Stomach (tissue), 8 donors: ENCODE measurements at regions not wholly inside any gene's neighbourhood (a gene's known extent, or its start where the extent isn't known, plus 50 kb on each side); places are given as distances from the start of the nearest gene placed in this dataset.
"Not testable (repeated sequence)": the region's sequence is repeated elsewhere in the genome, so short reads cannot be mapped to it uniquely, and the experiment has no call there.

Source experiments
- DNase-seq, 2 donors: peaks; one replicate each; pipeline versions ENCODE4 v3.0.0 to v3.0.0-alpha.2; 2013 to 2019
- H3K27ac ChIP-seq, 5 donors: fragments of 200-600 bp in 4 of 5; sonication (generic) in 4 of 5; one replicate each; pipeline ENCODE4 v1.5.1; 2013 to 2019; ENCODE audit warnings: mild to moderate bottlenecking in 1 of 5, moderate library complexity in 1 of 5
- H3K27me3 ChIP-seq, 3 donors: fragments of 200-600 bp; sonication (generic); one replicate each; pipeline ENCODE4 v1.5.1; 2017 to 2019; ENCODE audit warnings: mixed run types in 1 of 3
- H3K36me3 ChIP-seq, 4 donors: fragments of 200-600 bp; sonication (generic); 1 replicate in 3 of 4; 2 replicates in 1 of 4; pipeline ENCODE4 v1.5.1; 2016 to 2019
- H3K4me1 ChIP-seq, 4 donors: fragments of 200-600 bp; sonication (generic); one replicate each; pipeline ENCODE4 v1.5.1; 2016 to 2019
- H3K4me3 ChIP-seq, 4 donors: fragments of 200-600 bp; sonication (generic) in 3 of 4; one replicate each; pipeline ENCODE4 v1.5.1; 2016 to 2019; ENCODE audit warnings: mild to moderate bottlenecking in 1 of 4
- H3K9me3 ChIP-seq, 4 donors: fragments of 200-600 bp; sonication (generic); one replicate each; pipeline ENCODE4 v1.5.1; 2016 to 2019
- CTCF ChIP-seq, 7 experiments: fragments of 450-650 bp in 4 of 7; fragments of 200-600 bp in 3 of 7; sonication (generic) in 3 of 7; IDR thresholded peaks; one replicate each; pipeline ENCODE4 v1.5.1; 2016 to 2019; ENCODE audit warnings: antibody characterized with exemption in 7 of 7, control low read depth in 2 of 7, mild to moderate bottlenecking in 1 of 7
- EP300 ChIP-seq: sonication (generic); formaldehyde crosslinking; IDR thresholded peaks from one replicate; pipeline ENCODE4 v1.6.1; 2017; ENCODE audit warnings: antibody characterized with exemption
- POLR2A ChIP-seq, 4 donors: fragments of 450-650 bp; IDR thresholded peaks; one replicate each; pipeline ENCODE4 v1.6.1; 2016; ENCODE audit warnings: antibody characterized with exemption in 4 of 4, control low read depth in 2 of 4, mild to moderate bottlenecking in 1 of 4, moderate library complexity in 1 of 4
- POLR2AphosphoS5 ChIP-seq, 3 donors: sonication (generic); formaldehyde crosslinking; IDR thresholded peaks; one replicate each; pipeline ENCODE4 v1.6.1; 2016; ENCODE audit warnings: antibody characterized with exemption in 3 of 3
- WGBS, 5 donors: extraction: QIAGEN DNeasy Blood & Tissue Kit in 3 of 5; methylation state at CpG; one replicate each; pipeline versions ENCODE4 v1.1.5 to v1.1.7; 2013 to 2018; 5-methylcytosine and 5-hydroxymethylcytosine counted together
- intact Hi-C: fragments of 100-400 bp; cut with DNase I; formaldehyde crosslinking; loops from one replicate; pipeline ENCODE4 v1.15.1; 2023; ENCODE audit warnings: low total_unique reads
- donor health status: healthy with polysubstance abuse.
- donor health status: Bipolar disorder and iron deficiency.
- donor health status: healthy.

GRCh38 chrX:7635604-7636003 is 207.4 kb upstream of the VCX start:
- Histone ChIP-seq H3K4me1 (no peaks in the 10 kb centered on the region), H3K27ac (no peak overlapping the region), H3K36me3 (no peaks in the 10 kb centered on the region), H3K4me3 (no peak overlapping the region), H3K27me3 (no peaks in the 10 kb centered on the region), H3K9me3 (peaks cover 0 to 25% (median 7%) of the 10 kb centered on the region in 4 donors)
- intact Hi-C loops = no loop called here
- TF ChIP-seq EP300 (no peak), POLR2A (IDR thresholded peaks at IDR 0.05) (no peak), POLR2AphosphoS5 (IDR thresholded peaks at IDR 0.05) (no peak), CTCF (IDR thresholded peaks at IDR 0.05) (no peak)
- no peak for DNase-seq
- WGBS, 5 donors = 50 to 64% (median 61%) methylated on average over 3 of the region's 3 CpGs

- WGBS, 5 donors = 64 to 75% (median 70%) methylated on average over 3 of the region's 3 CpGs
Measured at GRCh38 chrX:7620560-7620959, 222.4 kb upstream of the VCX start.

GRCh38 chrX:7617994-7618393 is 225.0 kb upstream of the VCX start:
- H3K27me3 ChIP-seq = no peaks in the 10 kb centered on the region
- H3K36me3 ChIP-seq = no peaks in the 10 kb centered on the region
- no peak overlapping the region for H3K27ac ChIP-seq
- DNase-seq = no peak
- H3K4me1 ChIP-seq = no peaks in the 10 kb centered on the region
- intact Hi-C loops = no loop called here
- TF ChIP-seq CTCF (IDR thresholded peaks at IDR 0.05) = no peak
- TF ChIP-seq POLR2AphosphoS5 (IDR thresholded peaks at IDR 0.05) = no peak
- TF ChIP-seq EP300 = no peak
- no peak for TF ChIP-seq POLR2A (IDR thresholded peaks at IDR 0.05)
- H3K9me3 ChIP-seq = no peaks in the 10 kb centered on the region
- WGBS, 5 donors = 78 to 86% (median 82%) methylated on average over 3 of the region's 3 CpGs
- no peak overlapping the region for H3K4me3 ChIP-seq

More at GRCh38 chrX:7620560-7620959, 222.4 kb upstream of the VCX start:
- no peaks in the 10 kb centered on the region for H3K36me3 ChIP-seq
- no peaks in the 10 kb centered on the region for H3K27me3 ChIP-seq
- H3K9me3 ChIP-seq = no peaks in the 10 kb centered on the region
- H3K27ac ChIP-seq = no peak overlapping the region
- intact Hi-C loops = no loop called here
- TF ChIP-seq EP300 (no peak), POLR2AphosphoS5 (IDR thresholded peaks at IDR 0.05) (no peak), POLR2A (IDR thresholded peaks at IDR 0.05) (no peak), CTCF (IDR thresholded peaks at IDR 0.05) (no peak)
- DNase-seq = no peak
- H3K4me3 ChIP-seq = no peak overlapping the region
- no peaks in the 10 kb centered on the region for H3K4me1 ChIP-seq

- WGBS, 5 donors = 68 to 85% (median 81%) methylated on average over 3 of the region's 3 CpGs
- H3K27ac ChIP-seq = no peak overlapping the region
- H3K36me3 ChIP-seq = no peaks in the 10 kb centered on the region
- no peaks in the 10 kb centered on the region for H3K4me1 ChIP-seq
- no peak for TF ChIP-seq POLR2AphosphoS5 (IDR thresholded peaks at IDR 0.05)
- no peak for TF ChIP-seq EP300
- TF ChIP-seq CTCF (IDR thresholded peaks at IDR 0.05) = no peak
- TF ChIP-seq POLR2A (IDR thresholded peaks at IDR 0.05) = no peak
- H3K27me3 ChIP-seq = no peaks in the 10 kb centered on the region
- no peaks in the 10 kb centered on the region for H3K9me3 ChIP-seq
- no peak overlapping the region for H3K4me3 ChIP-seq
- no peak for DNase-seq
- intact Hi-C loops = no loop called here
Measured at GRCh38 chrX:7614616-7615015, 228.4 kb upstream of the VCX start.

- not testable (repeated sequence) for H3K4me3 ChIP-seq, H3K9me3 ChIP-seq
Measured at GRCh38 chrX:7608625-7609024, 234.3 kb upstream of the VCX start.

More at GRCh38 chrX:7608625-7609024, 234.3 kb upstream of the VCX start:
- H3K36me3 ChIP-seq, intact Hi-C loops, H3K27ac ChIP-seq, H3K27me3 ChIP-seq, H3K4me1 ChIP-seq, DNase-seq: not testable (repeated sequence)
- WGBS, 5 donors = 96 to 99% methylated on average over 7 to 21 of the region's 29 CpGs; no CpG with 5 or more reads in 3 of the 5 donors
